ENCODE measurements at regions not wholly inside any gene's neighbourhood (a gene's known extent, or its start where the extent isn't known, plus 50 kb on each side); places are given as distances from the start of the nearest gene placed in this dataset.

GRCh38 chr16:35255816-35256215 lies 1796.4 kb downstream of the TP53TG3F start:
- H3K27ac ChIP-seq, result no peak overlapping the region
- no peak for TF ChIP-seq CTCF (conservative IDR thresholded peaks at IDR 0.05; ENCODE audit: low read depth)
- ChIA-PET CTCF (no interaction called here), POLR2A (ENCODE audit: low non-redundant PET) (no interaction called here)
- no peak for DNase-seq (ENCODE audit: low spot score)

GRCh38 chr16:35258381-35258780 lies 1799.0 kb downstream of the TP53TG3F start:
- DNase-seq (ENCODE audit: low spot score), result no peak
- TF ChIP-seq CTCF (conservative IDR thresholded peaks at IDR 0.05; ENCODE audit: low read depth), result no peak
- CTCF ChIA-PET, result interaction anchor here (1.1 kb wide), 1 partner anchor 25 kb away, joined by 3 read pairs; no protein-coding TSS in a partner anchor

GRCh38 chr16:35295856-35296255 lies 1836.4 kb downstream of the TP53TG3F start:
- H3K27ac ChIP-seq, result no peak overlapping the region
- no peak for TF ChIP-seq CTCF (conservative IDR thresholded peaks at IDR 0.05; ENCODE audit: low read depth)
- POLR2A ChIA-PET (ENCODE audit: low non-redundant PET), result no interaction called here
- DNase-seq (ENCODE audit: low spot score), result no peak
- CTCF ChIA-PET, result no interaction called here

More at GRCh38 chr16:35258381-35258780, 1799.0 kb downstream of the TP53TG3F start:
- H3K27ac ChIP-seq, result no peak overlapping the region
- POLR2A ChIA-PET (ENCODE audit: low non-redundant PET), result no interaction called here

- no peak for DNase-seq (ENCODE audit: low spot score)
- H3K27ac ChIP-seq, result no peak overlapping the region
- POLR2A ChIA-PET (ENCODE audit: low non-redundant PET), result no interaction called here
- no peak for TF ChIP-seq CTCF (conservative IDR thresholded peaks at IDR 0.05; ENCODE audit: low read depth)
- CTCF ChIA-PET, result no interaction called here
Observed at GRCh38 chr16:35296962-35297653, 1837.7 kb downstream of the TP53TG3F start.

- TF ChIP-seq CTCF (conservative IDR thresholded peaks at IDR 0.05; ENCODE audit: low read depth), result no peak
- DNase-seq (ENCODE audit: low spot score), result peak; percentile 8
- H3K27ac ChIP-seq, result no peak overlapping the region
- POLR2A ChIA-PET (ENCODE audit: low non-redundant PET), result interaction anchor here (0.6 kb wide), 1 partner anchor 116 kb away, joined by 5 read pairs; no protein-coding TSS in a partner anchor
- CTCF ChIA-PET, result no interaction called here
Observed at GRCh38 chr16:35298460-35299243, 1839.2 kb downstream of the TP53TG3F start.

GRCh38 chr16:35302859-35303258 lies 1843.4 kb downstream of the TP53TG3F start:
- no peak overlapping the region for H3K27ac ChIP-seq
- no peak for TF ChIP-seq CTCF (conservative IDR thresholded peaks at IDR 0.05; ENCODE audit: low read depth)
- POLR2A ChIA-PET (ENCODE audit: low non-redundant PET), result no interaction called here
- no peak for DNase-seq (ENCODE audit: low spot score)
- CTCF ChIA-PET, result no interaction called here

All from RWPE1 (cell line).